A673 (cell line): ENCODE measurements at regions not wholly inside any gene's neighbourhood (a gene's known extent, or its start where the extent isn't known, plus 50 kb on each side); places are given as distances from the start of the nearest gene placed in this dataset.

Source experiments
- BruUV-seq: library from RNA; stranded (reverse); fragments of 400-500 nt; replicated peaks from 2 replicates; lab custom pipeline; 2021; lab: Mats Ljungman, UMichigan
- CTCF ChIA-PET: fragments of 300-600 bp; sonication (Branson Sonifier 250); formaldehyde crosslinking; loops from one replicate; lab custom pipeline; 2022; ENCODE audit warnings: antibody characterized with exemption; lab: Charles Lee
- POLR2A ChIA-PET: fragments of 300-600 bp; sonication (Branson Sonifier 250); formaldehyde crosslinking; loops from one replicate; lab custom pipeline; 2022; ENCODE audit warnings: antibody characterized with exemption; ENCODE audit not compliant: low non-redundant PET; lab: Charles Lee
- DNase-seq: peaks from one replicate; pipeline ENCODE4 v3.0.0-alpha.2; 2015; ENCODE audit warnings: low spot score
- H3K27ac ChIP-seq: fragments of 200-600 bp; sonication (generic); 2 replicates; pipeline ENCODE4 v1.5.1; 2016; ENCODE audit warnings: mixed run types, low read depth, mild to moderate bottlenecking, mixed read lengths, antibody characterized with exemption, low read length; ENCODE audit not compliant: poor library complexity, severe bottlenecking
- H3K27me3 ChIP-seq: fragments of 200-600 bp; sonication (generic); replicated peaks from 2 replicates; pipeline ENCODE4 v1.6.1; 2017; ENCODE audit warnings: mixed run types, low read depth, mild to moderate bottlenecking, mixed read lengths, antibody characterized with exemption, low read length; ENCODE audit not compliant: insufficient read depth, poor library complexity
- H3K36me3 ChIP-seq: fragments of 200-600 bp; sonication (generic); 2 replicates; pipeline ENCODE4 v1.6.1; 2016; ENCODE audit warnings: mixed run types, mild to moderate bottlenecking, mixed read lengths, antibody characterized with exemption, low read length; ENCODE audit not compliant: insufficient read depth, poor library complexity, severe bottlenecking
- H3K4me1 ChIP-seq: fragments of 200-600 bp; sonication (generic); 2 replicates; pipeline ENCODE4 v1.6.1; 2017; ENCODE audit warnings: mixed run types, mild to moderate bottlenecking, mixed read lengths, antibody characterized with exemption, low read length; ENCODE audit not compliant: insufficient read depth, poor library complexity, severe bottlenecking
- H3K4me3 ChIP-seq: fragments of 200-600 bp; sonication (generic); 2 replicates; pipeline ENCODE4 v1.5.1; 2016; ENCODE audit warnings: low read depth, mixed run types, mild to moderate bottlenecking, mixed read lengths, low read length; ENCODE audit not compliant: poor library complexity, severe bottlenecking
- H3K9me3 ChIP-seq: fragments of 200-600 bp; sonication (generic); 2 replicates; pipeline ENCODE4 v1.6.1; 2016; ENCODE audit warnings: mixed run types, low read depth, mild to moderate bottlenecking, mixed read lengths, antibody characterized with exemption, low read length; ENCODE audit not compliant: poor library complexity, severe bottlenecking
- CTCF ChIP-seq: fragments of 300-800, 200-600 bp; sonication (generic); conservative IDR thresholded peaks from 2 replicates; pipeline ENCODE4 v1.5.1; 2017; ENCODE audit warnings: low read depth, mild to moderate bottlenecking, antibody characterized with exemption, low read length, moderate library complexity, mixed read lengths
- EZH2 ChIP-seq: fragments of 200-600 bp; sonication (generic); IDR thresholded peaks from 2 replicates; pipeline ENCODE4 v1.6.1; 2017; ENCODE audit warnings: borderline replicate concordance, low read depth, mild to moderate bottlenecking, mixed read lengths, antibody characterized with exemption, low read length; ENCODE audit not compliant: poor library complexity, severe bottlenecking
- intact Hi-C: fragments of 100-400 bp; cut with micrococcal nuclease; formaldehyde crosslinking; loops from one replicate; pipeline ENCODE4 v1.10.0; 2022; ENCODE audit not compliant: unreplicated experiment

DNA sequence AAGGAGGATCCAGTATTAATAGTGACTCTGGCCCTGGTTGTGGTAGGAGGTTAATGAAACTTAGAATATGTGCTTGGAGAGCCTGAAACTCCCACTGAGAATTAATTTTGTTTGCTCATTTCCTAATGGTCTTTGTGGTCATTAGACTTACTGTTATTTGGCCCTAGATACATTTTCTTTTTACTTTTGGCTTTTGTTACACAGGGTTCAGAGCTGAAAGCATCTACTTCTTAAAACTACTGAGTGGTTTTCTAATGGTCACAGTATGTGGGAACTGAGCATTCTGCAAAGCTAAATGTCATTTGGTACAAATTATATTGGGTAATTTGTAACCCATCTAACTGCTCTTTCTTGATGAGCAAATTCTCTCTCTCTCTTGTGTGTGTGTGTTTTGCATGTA lies 433.4 kb upstream of the IL12A start:
- no peaks in the 10 kb centered on the region for H3K9me3 ChIP-seq
- H3K36me3 ChIP-seq, result no peaks in the 10 kb centered on the region
- H3K4me3 ChIP-seq, result no peak overlapping the region
- H3K27ac ChIP-seq, result no peak overlapping the region
- ChIA-PET CTCF (no interaction called here), POLR2A (no interaction called here)
- TF ChIP-seq CTCF (no peak), EZH2 (no peak)
- DNase-seq, result no peak
- no peaks in the 10 kb centered on the region for H3K4me1 ChIP-seq
- no TSS peak for BruUV-seq
- intact Hi-C loops, result no loop called here
- no peaks in the 10 kb centered on the region for H3K27me3 ChIP-seq

GRCh38 chr3:159559771-159560170 lies 428.9 kb upstream of the IL12A start:
- ChIA-PET CTCF (no interaction called here), POLR2A (no interaction called here)
- Histone ChIP-seq H3K4me1 (no peaks in the 10 kb centered on the region), H3K4me3 (no peak overlapping the region), H3K9me3 (no peaks in the 10 kb centered on the region), H3K27ac (no peak overlapping the region), H3K36me3 (no peaks in the 10 kb centered on the region), H3K27me3 (no peaks in the 10 kb centered on the region)
- intact Hi-C loops, result no loop called here
- no peak for TF ChIP-seq CTCF
- no peak for TF ChIP-seq EZH2
- BruUV-seq, result no TSS peak
- DNase-seq, result no peak

DNA sequence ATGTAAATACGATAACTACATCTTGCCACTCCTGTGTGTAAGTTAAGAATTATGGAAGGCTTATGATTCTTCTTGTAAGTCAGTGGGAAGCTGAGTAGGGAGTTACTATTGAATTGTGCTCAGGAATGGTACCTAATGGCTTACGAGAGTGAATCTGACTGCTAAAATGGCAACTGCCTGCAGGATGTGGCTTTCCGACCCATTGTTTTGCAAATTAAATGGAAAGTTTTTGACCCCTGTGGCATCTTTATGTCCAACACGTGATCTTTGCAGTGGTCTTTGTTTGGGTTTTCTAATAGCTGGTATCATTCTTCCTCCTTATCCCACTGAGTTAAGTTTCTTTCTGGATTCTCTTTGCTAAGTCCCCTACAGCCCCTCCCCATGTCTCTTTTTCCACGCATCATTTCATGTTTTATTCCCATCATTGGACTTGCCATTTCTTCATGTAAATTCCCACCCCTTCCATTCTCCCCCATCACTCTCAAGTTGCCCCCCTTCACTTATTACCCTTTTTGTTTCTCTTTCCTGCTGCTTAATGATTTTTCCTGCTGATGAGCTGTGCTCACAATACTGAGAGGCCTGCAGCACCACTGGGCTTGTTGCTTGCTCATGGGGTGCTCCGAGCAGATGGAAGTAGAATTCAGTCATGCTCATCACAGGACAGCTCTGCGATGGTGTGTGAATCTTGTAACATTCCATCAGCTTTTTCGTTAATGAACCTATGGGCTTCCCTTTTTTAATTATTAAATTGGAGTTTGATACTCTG lies 428.2 kb upstream of the IL12A start:
- Histone ChIP-seq H3K4me3 (no peak overlapping the region), H3K9me3 (no peaks in the 10 kb centered on the region), H3K4me1 (no peaks in the 10 kb centered on the region), H3K36me3 (no peaks in the 10 kb centered on the region), H3K27ac (no peak overlapping the region), H3K27me3 (no peaks in the 10 kb centered on the region)
- ChIA-PET CTCF (no interaction called here), POLR2A (no interaction called here)
- no peak for TF ChIP-seq EZH2
- no peak for DNase-seq
- no TSS peak for BruUV-seq
- intact Hi-C loops, result no loop called here

DNA sequence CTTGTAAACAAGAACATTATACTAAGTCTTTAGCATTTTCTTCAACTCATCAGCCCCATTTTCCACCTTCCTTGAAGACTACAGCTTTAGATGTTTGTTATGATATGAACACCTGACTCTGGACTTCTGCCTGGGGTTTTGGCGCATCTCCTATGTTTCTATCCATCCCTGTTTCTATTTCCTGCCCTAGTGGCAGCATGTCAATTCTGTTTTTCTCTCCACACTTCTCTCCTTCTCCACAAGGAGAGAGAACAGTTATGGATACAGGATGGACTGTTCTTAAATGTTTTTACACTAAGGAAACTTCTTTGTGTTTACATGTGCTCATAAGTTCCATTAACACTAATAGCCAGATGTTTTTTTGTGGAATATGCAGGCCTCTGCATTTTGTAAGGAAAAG lies 423.3 kb upstream of the IL12A start:
- CTCF ChIA-PET, result no interaction called here
- no peak for TF ChIP-seq EZH2
- no peak for TF ChIP-seq CTCF
- Histone ChIP-seq H3K27ac (no peak overlapping the region), H3K4me1 (no peaks in the 10 kb centered on the region), H3K4me3 (no peak overlapping the region), H3K36me3 (no peaks in the 10 kb centered on the region), H3K9me3 (no peaks in the 10 kb centered on the region), H3K27me3 (no peaks in the 10 kb centered on the region)
- no peak for DNase-seq
- POLR2A ChIA-PET, result no interaction called here
- no TSS peak for BruUV-seq
- intact Hi-C loops, result no loop called here
